GM19455 (cell line): ENCODE measurements at regions not wholly inside any gene's neighbourhood (a gene's known extent, or its start where the extent isn't known, plus 50 kb on each side); places are given as distances from the start of the nearest gene placed in this dataset.
"Not testable (repeated sequence)": the region's sequence is repeated elsewhere in the genome, so short reads cannot be mapped to it uniquely, and the experiment has no call there.

Experiments
- ATAC-seq: cut with Tn5 transposase; IDR thresholded peaks from one replicate; pipeline ENCODE4 v1.9.1; 2021; ENCODE audit not compliant: unreplicated experiment

DNA sequence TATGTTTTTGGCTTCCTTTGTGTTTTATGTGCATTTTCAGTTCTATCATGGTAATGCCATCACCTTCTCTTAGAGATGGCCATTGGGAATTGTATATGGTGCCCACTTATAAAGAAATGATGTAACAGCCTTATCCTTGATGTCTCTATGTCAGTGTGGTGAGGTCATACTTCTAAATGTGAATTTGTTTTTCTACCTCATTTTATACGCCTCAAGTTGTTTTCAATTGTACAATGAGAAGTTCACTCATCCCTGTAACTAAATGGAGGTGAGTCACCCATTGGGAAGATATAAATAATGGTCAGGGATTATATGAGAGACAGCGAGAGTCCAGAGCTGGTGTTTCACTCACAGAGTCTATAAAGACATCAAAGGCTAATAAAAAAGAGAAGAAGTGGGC is 402.4 kb downstream of the AGTPBP1 start:
- no peak for ATAC-seq

DNA sequence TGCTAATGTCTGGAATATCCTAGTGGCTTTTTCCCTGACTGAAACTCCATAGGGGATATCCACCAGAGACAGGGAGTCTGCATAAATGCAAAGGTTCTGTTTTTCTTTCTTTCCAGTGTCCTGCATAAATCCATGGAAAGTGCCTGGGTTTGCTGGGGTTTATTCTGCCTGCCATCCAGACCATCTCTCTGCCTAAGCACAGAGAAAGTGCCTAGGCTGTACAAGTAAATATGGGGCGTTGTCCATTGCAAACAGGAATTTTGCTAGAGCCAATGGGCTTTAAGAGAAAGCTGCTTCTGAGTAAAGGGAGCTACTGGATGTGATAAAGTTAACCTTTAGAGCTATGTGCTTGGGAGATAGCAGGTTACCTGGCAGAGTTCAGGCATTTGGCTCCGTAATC is 407.5 kb downstream of the AGTPBP1 start:
- no peak for ATAC-seq

DNA sequence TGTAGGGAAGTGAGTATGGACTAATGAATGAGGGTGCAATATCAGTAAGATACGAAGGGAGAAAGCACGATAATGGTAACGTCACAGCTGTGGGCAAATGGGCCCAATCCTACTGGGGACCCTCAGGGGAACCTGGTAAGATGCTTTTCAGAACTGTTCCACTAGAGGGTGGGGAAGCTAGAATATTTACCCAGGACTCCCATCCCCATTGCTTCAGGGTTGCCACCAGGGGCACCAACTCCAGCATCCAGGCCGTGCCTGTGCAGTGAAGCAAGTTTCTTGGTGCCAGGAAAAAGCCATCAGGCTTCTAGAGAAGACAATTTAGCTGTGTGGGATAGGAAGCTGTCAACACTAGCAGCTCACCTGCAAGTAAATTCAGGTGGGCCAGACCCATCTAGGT is 409.3 kb downstream of the AGTPBP1 start:
- no peak for ATAC-seq

DNA sequence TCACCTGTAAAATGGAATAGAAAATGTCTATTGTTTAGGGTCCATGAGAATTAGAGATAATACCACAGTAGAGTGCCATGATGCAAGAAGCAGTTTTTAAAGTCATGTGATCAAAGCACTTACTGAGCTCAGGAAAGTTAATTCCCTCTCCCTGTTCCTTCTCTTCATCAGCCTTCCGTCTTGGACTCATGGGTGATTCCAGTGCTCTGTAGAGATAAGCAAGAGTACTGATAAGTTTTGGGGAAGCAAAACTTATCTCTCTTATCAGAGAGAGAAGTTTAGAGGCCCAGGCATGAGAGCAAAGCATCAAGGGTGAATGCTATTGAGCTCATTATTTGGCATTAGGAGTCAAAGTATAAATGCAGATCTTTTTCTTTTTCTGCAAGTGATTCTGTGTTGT is 410.1 kb downstream of the AGTPBP1 start:
- no peak for ATAC-seq

DNA sequence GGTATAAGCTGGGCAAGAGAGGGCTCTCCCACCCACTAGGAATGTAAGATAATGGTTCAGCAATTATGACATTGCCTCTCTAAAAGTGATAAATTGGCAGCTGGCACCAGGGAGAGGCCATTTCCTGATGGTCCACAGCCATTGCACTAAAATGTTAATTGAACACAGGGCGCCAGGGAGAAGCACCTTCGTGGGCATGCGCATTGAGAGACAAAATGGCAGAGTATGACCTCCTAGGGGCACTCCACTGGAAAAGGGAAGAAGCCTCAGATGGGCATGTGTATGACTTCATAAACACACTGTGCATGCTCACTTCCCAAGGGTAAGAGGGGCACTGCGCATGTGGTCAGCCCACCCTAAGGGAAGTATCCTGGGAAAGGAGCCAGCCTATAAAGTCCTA is 419.2 kb downstream of the AGTPBP1 start:
- no peak for ATAC-seq

DNA sequence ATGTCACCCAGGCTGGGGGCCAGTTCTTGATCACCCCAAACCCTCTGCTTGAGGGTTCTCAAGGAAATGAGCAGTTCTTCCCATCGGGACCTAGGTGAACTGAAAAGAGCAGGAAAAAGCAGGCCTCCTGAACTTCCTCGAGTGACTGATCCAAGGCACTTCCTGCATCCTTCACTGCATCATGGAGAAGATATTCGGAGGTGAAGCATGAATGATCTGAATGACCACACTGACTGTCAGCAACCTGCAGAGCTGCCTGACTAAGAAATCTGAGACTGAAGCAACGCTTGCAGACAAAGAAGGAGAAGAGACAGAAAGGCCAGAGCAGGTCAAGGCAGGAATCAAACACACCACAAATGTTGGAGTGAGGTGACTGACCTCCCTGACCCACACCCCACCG is 420.2 kb downstream of the AGTPBP1 start:
- ATAC-seq, result no peak

DNA sequence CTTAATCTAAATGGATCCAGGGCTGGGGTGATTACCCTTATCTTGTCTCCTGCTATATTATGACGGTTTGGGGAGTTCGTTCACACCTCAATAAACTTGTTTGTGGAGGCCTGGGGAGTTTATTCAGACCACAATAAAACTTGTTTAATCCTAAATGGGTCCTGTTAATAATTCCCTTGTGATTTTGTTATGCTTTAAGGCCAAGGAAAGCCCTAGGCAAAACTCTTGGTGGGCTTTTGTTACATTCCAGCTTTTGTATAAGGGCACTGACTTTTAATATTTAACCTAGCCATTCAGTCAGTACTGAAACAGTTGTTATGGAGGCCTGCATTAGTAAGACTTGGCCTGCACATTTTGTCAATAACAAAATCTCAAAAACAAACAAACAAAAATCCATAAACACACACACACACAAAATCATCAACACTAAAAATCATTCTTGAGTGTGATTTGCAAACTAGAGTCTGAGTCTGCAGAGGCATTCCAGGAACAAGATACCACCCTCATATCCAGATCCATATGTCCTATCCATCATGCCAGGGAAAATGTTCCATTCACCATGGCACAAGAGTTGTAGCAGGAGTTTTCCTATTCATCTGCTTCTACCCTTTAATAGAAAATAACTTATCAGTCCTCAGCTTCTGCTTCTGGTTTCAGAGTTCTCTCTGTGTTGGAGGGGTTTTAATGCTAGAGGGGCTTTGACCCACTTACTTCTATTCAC is 421.7 kb downstream of the AGTPBP1 start:
- no peak for ATAC-seq

DNA sequence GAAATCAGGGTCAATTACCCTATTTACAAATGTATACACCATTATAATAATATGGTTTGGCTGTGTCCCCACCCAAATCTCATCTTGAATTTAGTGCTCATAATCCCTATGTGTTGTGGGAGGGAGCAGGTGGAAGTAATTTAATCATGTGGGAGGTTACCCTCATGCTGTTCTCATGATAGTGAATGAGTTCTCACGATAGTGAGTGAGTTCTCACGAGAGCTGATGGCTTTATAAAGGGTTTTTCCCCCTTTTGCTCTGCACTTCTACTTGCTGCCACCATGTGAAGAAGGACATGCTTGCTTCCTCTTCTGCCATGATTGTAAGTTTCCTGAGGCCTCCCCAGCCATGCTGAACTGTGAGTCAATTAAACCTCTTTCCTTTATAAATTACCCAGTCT is 426.2 kb downstream of the AGTPBP1 start:
- not testable (repeated sequence) for ATAC-seq

DNA sequence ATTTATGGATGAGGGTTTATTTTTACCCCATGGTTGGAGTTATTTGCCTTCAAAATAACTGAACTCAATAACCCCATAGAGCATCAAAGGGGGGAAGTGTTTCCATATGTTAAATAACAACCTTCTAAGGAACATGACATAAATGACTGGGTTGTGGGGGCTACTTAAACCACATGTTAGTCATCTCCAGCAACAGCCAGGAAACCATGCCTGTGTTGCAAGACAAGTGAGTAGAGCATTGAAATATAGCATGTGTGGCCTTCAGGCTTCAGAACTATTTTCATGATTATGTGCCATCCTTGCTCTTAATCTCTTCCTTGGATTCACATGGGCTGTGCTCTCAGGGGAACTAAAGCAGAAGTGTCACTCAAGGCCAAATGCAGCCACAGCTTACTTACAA is 431.2 kb downstream of the AGTPBP1 start:
- no peak for ATAC-seq

DNA sequence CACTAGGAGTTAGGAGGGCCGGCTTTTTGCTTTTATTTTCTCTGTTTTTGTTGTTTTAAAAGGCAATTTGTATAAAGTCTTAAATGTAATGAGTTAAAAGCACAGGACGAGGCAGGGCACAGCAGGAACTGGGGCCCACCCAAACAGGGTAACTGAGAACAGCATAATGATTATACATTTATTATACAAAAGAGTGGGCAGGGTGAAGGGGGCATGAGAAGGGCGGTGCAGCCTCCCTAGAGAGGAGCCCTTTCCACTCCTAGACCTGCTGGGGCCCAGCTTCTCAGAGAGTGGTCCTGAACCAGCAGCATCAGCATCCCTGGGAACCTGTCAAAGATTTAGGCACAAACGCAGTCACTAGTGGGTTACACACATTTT is 438.0 kb downstream of the AGTPBP1 start:
- ATAC-seq, result no peak

DNA sequence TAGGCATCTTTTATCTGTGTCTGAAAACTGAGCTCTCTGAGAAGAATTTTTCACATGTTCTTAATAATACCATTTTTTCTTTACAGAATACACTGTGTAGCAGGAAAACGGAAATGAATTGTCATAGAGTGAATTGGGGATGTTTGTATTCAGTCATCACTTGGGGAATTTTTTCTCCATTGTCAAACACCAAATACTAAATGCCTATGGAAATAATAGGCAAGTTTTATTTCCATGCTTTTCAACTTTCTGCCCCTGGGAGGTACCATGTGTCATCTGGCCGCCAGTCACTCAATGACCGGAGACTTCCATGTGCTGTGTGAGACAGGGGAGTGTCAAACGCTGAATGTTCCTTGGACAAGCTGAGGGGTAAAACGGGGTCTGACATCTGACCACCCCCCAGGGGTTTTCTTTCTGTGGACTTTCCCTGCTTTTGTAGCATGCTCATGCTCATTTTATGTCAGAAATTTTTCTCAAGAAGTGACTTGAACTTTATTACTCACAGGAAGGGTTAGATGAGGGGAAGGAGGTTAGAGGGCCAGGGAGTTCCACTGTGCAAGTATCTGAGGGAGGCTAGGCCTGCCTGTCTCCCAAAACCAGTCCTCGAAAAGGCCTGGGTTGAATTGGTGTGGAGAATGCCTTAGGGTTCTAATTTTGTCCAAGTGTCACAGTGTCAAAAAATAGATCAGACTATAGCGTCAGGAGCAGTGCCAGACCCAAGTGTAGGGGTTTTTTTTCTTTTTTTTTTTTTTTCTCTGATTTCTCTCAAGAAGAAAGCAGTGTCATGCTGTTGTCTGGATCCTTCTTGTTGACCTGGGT is 438.6 kb downstream of the AGTPBP1 start:
- ATAC-seq, result no peak

DNA sequence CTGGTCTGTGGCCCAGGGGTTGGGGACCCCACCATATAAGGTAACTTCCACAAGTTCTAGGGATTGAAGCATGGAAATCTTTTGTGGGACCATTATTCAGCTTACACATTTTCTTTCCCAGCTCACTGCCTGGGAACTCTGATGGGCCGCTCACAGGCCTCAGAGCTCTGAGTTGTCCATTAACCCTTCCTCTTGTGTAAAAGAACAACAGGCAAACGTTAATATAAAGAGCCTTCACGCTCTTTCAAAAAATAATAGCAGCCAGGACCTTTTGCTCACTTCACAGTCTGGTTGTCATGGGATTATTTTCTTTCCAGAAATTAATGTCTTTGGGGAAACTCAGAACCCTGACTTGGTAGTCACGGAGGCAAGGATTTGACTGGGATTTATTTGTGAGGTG is 443.3 kb downstream of the AGTPBP1 start:
- no peak for ATAC-seq

DNA sequence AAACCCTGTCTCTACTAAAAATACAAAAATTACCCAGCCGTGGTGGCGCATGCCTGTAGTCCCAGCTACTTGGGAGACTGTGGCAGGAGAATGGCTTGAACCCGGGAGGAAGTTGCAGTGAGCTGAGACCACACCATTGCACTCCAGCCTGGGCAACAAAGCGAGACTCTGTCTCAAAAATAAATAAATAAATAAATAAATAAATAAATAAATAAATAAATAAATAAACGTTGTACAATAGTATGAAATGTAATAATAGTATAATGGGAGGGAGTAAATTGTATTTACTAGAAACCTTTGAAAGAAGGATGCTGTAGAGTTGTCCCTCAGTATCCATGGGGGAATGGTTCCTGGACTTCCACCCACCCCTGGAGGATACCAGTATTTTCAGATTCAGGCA is 446.5 kb downstream of the AGTPBP1 start:
- ATAC-seq, result not testable (repeated sequence)

DNA sequence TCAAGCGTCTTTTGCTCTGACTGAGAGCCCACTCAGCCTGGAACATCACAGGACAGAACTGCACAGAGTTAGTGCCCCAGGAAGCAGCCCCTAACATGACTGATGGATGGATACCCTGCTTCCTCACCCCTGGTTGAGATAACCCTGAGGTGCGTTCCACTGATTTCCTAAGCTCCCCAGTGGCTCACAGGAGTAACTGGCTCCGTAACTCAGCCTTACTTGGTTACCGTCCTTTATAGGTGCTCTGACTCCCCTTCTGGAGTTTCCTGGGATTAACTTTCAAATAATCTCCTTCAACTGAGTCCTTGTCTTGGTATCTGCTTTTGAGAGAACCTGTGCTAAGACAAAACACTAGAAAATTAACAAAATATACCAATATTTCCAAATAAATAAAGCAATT is 449.5 kb downstream of the AGTPBP1 start:
- ATAC-seq, result no peak

DNA sequence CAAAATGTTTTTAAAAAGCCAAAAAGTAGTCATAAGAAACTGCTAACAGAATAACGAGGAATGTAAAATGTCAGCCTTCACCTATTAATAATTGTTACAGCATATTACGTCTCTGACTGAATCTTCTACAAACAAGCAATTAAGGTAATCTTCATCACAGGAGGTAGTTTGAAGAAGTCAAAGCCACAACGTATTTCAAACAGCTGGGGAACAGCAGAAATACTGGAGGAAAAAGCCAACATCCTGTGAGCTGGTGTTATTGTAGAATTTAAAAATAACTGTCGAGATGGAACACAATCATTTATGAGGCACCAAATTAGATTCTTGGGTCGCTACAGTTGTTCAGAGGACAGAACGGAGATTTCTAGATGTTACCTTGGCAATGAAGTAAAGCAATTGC is 450.5 kb downstream of the AGTPBP1 start:
- no peak for ATAC-seq

DNA sequence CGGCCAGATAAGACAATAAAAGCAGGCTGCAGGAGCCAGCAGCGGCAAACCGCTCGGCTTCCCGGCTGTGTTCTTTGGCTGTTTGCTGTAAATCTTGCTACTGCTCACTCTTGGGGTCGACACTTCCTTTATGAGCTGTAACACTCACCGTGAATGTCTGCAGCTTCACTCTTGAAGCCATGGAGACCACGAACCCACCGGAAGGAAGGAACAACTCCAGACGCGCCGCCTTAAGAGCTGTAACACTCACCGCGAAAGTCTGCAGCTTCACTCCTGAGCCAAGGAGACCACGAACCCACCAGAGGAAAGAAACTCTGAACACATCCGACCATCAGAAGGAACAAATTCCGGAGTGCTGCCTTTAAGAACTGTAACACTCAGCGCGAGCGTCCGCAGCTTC is 451.7 kb downstream of the AGTPBP1 start:
- ATAC-seq, result no peak

DNA sequence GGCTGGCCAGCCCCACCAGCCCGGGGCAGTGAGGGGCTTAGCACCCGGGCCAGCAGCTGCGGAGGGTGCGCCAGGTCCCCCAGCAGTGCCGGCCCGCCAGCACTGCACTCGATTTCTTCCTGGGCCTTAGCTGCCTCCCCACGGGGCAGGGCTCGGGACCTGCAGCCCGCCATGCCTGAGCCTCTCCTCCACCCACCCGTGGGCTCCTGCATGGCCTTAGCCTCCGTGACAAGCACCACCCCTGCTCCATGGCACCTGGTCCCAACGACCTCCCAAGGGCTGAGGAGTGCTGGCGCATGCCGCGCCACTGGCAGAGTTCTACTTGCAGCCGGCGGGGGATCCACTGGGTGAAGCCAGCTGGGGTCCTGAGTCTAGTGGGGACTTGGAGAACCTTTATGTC is 452.6 kb downstream of the AGTPBP1 start:
- ATAC-seq, result no peak

DNA sequence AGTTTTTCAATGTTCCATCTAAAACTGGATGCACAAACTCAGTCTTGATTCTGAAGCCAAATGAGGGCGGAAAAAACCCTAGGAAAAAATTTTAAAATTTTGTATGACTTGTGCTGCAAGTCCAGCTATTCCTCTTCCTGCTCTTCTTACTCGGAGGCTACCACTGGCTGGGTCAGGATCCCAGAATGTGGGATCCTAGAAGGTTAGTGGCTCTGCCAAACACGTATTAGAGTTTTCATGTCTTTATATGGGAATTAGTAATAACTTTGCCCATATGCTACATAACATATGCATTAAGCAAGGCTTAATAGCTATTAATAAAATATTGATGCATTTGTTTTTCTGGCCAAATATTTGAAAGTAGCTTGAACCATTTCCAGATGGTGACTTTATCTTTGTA is 458.3 kb downstream of the AGTPBP1 start:
- ATAC-seq, result no peak

DNA sequence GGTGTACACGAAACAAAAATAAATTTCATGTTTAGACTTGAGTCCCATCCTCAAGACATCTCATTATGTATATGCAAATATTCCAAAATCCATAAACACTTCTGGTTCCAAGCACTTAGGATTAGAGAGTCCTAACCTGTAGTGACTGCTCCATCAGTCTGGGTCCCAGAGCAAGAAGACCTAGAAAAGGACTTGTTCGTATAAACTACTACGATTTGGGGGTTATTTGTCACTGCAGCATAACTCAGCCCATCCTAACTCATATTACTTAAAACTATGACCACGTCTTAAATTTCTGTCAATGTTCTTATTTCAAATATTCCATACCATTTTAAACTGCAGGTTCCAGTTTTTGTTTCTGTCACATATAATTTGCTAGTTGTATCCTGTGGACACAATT is 463.0 kb downstream of the AGTPBP1 start:
- ATAC-seq, result no peak

DNA sequence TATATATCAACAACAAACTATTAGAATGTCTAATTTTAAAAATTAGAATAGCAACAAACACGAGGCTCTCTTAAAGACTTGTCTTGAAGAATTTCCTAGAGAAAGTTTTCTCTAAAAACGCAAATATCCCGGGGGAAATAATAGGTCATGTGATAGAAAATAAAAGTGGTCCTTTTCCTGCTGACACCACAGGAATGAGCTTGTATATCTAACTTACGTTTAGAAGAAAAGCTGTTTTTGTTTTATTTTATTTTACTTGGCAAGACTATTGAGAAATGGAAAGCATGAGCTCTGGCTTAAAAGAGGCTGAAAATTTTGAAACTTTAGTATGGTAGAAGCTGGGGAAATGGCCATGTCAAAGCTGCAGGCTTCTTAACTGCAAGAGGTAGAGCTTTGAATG is 465.0 kb downstream of the AGTPBP1 start:
- ATAC-seq, result no peak

DNA sequence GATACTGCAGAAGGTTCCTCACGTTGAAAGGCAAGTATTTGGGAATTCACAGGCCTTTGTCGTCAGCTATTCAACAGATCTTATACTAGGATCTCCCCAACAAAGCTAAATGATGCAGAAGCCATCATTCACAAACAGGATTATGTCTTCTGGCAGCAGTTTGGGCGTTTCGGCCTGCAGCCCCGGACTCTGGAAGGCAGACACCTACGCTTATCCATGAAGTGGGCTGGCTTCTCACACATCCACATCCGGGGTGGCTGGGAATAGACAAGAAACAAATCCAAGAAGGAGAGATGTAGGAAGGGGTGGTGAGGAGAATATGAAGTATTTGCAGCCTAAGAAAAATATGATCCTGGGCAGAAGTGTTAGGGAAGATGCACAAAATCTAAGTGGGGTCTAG is 471.9 kb downstream of the AGTPBP1 start:
- no peak for ATAC-seq

DNA sequence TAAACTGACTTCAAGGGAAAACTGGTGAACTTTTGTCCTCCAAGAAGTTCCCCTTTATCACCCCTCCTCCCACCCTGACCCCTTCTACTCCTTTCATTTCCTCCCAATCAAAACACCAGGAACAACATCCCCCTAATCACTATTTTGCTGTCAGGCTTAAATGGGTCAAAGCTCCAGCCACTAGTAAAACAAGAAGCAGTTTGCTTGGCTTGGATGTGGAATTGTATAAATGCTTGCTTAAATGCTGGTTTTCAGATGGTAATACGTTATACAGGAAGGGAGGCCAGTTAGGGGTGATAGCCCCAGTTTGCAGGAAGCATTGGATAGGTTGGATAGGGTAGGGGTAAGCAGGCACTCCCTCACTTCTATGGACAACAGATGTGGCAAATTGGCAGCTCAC is 473.6 kb downstream of the AGTPBP1 start:
- ATAC-seq, result no peak

DNA sequence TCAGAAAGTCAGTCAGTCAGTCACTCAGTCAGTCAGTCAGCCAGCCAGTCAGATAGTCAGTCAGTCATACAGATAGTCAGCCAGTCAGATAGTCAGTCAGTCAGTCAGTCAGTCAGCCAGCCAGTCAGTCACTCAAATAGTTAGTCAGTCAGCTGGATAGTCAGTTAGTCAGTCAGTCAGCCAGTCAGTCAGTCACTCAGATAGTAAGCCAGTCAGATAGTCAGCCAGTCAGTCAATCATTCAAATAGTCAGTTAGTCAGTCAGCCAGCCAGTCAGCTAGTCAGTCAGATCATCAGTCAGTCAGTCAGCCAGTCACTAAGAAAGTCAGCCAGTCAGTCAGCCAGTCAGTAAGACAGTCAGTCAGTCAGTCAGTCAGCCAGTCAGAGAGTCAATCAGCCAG is 477.1 kb downstream of the AGTPBP1 start:
- ATAC-seq, result no peak
